ENCODE measurements at regions not wholly inside any gene's neighbourhood (a gene's known extent, or its start where the extent isn't known, plus 50 kb on each side); places are given as distances from the start of the nearest gene placed in this dataset.
A peak's percentile ranks its signal among the peaks of the same experiment; 100 is the strongest.

DNA sequence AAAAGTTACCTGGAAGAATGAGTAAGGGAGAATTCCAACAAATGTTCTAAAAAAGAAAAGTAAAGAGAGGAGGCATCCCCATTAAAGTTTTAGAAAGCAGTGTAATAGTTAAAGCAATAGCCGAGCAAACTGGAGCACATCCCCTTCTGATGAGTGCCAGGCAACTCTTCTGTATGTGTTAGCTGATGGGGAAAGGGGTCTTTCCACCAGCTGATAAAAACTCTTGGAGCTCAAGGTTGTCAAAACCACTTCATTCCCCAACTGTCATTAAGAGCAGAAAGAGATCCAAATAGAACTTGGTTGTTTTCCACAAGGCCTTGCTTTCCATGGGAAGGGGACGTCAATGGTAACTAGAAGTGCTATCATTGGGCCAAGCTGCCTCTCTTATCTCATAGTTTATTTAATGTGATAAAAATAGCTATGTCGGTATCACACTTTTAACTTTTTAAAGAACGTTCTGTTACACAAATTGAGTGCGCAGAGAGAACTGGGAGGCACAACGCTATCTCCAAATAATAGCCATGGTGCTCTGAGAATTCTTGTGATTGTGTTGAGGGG, 116.9 kb downstream of the POLR2M start:
- no peak for DNase-seq (ENCODE audit: low spot score)

DNA sequence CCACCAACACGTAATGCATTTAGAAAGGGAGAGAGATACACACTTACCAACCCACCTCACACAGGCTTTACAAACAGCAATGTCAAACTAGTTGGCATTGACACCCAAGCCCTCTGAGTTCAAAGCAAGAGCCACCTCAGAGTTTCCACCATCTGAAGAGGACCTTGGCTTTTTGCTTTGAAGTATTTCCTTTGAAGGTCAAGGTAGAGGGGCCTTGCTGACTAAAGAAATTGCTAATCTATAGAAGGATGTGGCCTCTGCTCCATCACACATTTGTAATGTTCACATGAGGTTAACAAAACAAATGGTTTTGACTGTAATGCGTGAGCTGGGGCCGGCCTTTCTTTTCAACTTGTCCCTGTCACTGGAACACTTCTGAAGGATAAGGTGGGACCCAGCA, 117.7 kb downstream of the POLR2M start:
- no peak for DNase-seq (ENCODE audit: low spot score)

DNA sequence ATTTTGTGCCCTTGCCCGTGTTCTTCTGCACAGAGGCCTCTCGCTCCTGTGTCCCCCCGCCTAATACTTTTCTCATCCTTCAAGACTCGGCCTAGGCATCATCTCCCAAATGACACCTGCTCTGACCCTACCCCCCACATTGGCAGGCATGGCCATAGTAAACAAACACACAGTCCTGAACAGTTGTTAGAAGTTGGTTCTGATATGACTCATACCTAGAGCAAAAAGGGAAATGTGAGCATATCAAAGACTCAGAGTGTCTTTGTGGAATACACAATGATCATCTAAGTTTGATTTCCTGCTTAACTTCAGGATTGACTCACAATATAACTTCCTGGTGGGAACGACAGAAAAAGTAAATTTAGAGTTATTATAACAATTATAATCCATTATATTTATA, 120.5 kb downstream of the POLR2M start:
- no peak for DNase-seq (ENCODE audit: low spot score)

DNA sequence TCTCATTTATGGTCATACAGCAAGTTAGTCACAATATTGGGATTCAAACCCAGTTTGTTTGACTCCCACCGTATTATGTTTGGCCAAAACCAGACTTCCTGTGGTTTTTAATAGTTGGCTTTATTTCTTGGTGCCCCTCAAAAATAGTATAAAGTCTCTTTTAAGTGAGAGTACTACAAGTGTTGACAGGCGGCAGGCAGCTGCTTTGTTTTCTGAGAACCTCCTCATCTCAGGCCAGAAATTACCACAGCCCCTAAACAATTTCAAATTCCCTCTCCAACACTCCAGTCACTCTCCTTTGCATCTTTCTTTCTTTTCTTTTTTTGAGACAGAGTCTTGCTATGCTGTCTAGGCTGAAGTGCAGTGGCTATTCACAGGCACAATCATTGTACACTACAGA, 121.5 kb downstream of the POLR2M start:
- no peak for DNase-seq (ENCODE audit: low spot score)

DNA sequence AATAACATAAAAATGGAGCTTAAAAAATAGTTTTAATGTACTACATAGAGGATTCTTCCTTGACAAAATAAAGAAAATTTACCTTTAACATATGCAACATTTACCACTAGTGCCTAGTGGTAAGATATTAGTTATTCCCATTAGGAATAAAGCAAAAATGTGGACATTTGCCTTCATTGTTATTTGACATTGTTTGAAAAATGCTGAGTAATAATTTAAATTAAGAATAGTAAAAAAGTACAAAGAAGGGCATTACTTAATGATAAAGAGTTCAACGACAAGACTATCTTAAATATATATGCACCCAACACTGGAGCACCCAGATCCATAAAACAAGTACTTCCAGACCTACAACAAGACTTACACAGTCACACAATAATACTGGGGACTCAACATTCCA, 125.7 kb downstream of the POLR2M start:
- DNase-seq (ENCODE audit: low spot score): no peak

DNA sequence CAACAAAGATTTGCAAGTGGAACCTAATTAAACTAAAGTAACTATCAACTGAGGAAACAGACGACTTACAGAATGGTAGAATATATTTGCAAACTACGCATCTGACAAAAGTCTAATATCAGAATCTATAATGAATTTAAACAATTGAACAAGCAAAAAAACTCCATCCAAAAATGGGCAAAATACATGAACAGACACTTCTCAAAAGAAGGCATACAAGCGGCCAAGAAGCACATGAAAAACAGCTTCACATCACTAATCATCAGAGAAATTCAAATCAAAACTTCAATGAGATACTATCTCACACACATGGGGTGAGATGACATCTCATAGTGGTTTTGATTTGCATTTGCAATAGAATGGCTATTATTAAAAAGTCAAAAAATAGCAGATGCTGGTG, 128.6 kb downstream of the POLR2M start:
- DNase-seq (ENCODE audit: low spot score): no peak

DNA sequence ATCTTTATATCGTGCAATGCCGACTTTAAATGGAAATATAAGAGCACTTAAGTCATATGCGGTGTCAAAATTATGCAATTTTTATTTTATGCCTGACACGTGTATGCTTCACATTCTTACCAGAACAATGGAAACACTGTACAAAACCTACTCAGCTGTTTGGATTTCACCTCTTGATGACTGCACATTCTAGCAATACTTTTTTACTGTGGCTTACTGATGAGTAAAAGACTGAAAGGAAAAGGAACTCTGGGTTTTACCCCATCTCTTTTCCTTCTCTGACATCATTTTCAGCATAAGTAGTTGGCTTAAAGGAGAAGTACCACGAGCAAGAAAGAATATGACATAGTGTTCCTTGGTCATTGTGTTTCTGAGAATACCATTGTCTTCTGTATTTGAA, 142.8 kb downstream of the POLR2M start:
- DNase-seq (ENCODE audit: low spot score): no peak

DNA sequence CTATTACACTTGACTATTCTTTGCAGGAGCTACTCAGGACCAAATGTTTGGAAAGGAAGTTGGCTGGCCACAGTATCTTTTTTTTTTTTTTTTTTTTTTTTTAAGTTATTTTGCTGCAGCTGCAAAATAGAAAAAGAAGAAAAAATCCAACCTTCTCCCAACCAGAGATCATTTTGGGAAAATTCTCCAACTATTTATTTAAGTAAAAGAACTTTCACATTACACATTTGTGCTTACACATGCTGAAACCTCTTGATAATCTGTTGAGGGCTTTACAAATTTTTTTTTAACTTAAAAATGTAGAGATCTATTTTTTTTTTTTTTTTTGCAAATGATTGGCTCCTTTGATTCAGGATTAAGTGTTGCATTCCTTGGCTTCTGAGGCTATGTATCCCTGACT, 148.0 kb downstream of the POLR2M start:
- DNase-seq (ENCODE audit: low spot score): no peak

DNA sequence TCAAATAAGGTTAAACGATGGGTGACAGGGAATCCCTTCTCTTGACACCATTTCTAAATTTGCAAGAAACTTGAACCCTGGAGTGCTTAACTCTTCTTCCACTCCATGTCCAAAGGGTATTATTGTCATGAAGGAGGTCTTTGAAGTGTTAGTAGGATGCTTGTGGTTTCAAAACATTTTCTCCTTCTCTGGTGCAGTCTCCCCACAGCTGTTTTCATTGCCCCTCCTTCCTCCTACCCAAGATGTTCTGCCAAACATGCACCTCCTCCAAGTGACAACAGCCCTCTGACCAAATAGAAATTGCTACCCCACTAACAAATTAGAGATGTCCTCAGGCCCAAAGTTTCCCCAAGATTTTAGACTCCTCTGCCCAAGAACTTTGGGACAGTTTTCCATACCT, 151.4 kb downstream of the POLR2M start:
- no peak for DNase-seq (ENCODE audit: low spot score)

DNA sequence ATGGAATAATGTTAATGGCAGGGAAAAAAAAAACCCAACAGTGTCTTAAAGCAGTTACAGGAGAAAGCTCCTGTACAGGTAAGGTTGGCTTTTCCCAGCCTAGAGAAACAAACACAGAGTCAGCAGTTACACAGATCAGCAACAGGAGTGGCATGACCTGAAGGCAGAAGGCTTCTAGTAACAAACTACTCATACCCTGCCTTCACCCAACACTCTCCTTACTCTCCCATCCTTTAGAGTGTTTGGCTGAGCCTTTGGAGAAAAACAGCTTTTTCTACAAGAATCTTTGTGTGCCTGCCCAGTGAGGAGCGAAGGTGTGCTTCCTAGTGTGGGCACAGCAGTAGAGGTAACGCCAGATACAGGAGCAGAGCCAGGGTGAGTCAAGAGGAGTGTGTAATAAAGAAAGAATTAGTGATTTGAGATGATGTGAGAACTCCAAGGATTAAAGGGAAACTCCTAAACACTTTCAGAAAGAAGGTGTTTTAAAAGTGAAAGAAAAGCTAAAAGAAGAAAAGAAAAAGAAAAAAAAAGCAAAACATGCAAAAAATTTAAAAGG, 152.7 kb downstream of the POLR2M start:
- no peak for DNase-seq (ENCODE audit: low spot score)

DNA sequence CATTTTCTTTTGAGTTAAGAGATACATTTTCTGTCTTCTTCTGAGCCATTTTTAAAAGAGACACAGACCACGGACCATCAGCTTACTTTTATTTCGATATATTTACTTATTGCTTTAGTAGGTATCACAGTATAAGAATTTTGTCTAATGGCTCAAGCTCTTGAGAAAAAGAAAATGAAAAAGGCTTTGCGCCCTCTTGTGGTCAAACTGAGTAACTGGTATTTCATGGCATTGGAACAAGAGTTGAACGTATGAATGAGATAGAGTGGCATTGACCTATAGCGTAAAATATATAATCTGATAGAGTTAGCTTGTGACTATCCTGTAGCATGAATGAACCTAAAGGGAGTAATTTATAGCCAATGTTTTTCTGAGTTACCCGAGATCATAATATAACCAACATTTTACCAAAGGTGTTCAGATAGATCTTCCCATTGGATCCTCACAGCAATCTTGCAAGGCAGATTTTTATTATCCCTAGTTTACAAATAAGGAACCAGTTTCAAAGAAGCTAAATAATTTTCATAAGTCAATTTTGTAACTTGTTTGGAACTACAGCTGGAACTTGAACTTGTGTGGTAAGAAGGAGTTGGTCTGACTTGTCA, 154.6 kb downstream of the POLR2M start:
- peak; percentile 39 for DNase-seq (ENCODE audit: low spot score)

DNA sequence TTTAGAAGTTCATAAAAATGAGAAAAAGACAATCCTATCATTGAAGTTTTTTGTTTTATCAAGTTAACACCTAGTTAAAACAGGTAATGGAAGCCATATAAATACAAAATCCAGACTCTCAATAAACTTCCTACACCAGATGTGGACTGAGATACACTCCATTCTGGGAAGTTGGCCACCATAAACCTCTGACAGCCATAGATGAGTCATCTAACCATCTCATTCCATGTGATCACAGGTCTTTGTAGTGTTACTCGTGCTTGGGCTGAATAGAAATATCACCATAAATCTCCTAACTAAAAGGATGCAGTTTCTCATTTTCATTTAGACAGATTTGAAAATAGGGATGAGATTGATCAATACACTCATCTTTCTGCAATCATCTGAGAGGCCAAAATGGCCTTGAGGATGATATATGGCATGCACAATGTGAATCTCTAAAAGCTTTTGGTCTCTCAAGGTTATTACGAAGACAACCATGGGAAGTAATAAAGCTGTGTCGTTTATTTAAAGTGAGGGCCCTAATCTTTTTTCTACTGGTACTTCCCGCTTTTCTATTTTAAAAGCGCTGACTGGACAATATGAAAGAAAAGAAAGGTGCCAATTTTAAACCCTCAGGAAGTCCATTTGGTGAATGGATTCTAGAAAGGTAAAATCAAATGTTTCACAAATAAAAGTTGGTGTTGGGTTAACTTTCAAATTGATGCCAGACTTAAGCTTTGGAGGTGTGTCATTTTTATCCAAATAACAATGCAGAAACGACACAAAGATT, 155.5 kb downstream of the POLR2M start:
- no peak for DNase-seq (ENCODE audit: low spot score)

DNA sequence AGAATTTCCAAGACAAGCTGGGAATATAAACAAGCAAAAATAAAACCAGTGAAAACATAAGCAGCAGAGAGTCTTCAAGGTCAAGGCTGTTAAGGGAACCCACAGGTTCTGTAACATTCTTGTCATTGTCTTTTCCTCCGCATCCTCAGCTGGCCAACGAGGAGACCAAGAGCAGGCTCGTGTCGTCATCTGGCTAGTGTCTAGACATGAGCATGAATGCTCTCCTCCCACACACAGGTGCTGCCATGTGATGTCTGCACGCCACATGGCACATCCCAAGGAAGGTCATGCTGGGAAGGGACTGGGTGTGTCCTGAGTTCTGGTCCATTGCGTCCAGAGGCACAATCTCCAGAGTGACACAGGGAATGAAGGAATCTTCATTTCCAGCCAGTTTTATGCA, 156.2 kb downstream of the POLR2M start:
- DNase-seq (ENCODE audit: low spot score): no peak

DNA sequence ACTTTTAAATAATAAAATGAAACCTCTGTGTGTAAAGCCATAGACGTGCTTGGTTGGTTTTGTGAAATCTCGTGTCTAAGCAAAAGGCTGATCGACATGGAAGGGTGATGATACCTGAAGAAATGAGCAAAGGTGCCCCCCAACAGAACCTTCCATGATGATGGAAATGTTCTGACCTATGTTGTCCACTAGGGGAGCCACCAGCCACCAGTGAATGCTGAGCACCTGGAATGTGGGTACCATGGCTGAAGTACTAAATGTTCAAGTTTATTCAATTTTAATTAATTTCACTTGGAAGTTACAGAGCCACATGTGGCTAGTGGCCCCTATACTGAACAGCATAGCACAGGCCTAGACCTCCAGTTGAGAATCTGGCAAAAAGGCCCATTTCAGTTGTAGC, 158.8 kb downstream of the POLR2M start:
- no peak for DNase-seq (ENCODE audit: low spot score)

DNA sequence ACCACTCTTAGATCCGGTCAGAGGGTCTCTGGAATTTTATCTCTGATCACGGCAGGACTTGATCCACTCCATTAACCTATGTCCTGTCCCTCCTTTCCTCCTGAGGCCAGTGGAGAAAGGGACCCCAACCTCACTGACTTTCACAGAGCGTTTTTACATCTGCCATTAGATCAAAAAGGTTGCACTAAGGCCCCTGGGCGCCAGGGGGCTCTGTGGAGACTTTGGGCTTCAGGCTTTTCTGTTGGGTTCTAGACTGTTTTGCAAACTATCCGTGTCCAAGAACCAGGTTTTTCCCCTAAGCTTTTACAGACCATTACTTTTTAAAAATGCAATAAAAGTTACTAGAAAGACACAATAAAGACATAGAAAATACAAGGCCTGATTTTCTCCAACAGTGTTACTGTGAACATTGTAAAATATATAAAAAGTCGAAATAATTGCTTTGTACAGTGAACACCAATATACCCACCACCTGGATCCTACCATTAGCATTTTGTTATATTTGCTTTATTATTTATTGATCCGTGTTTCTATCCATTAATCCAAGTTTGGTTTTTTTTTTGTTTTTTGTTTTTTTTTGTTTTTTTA, 159.7 kb downstream of the POLR2M start:
- DNase-seq (ENCODE audit: low spot score): peak; percentile 58

DNA sequence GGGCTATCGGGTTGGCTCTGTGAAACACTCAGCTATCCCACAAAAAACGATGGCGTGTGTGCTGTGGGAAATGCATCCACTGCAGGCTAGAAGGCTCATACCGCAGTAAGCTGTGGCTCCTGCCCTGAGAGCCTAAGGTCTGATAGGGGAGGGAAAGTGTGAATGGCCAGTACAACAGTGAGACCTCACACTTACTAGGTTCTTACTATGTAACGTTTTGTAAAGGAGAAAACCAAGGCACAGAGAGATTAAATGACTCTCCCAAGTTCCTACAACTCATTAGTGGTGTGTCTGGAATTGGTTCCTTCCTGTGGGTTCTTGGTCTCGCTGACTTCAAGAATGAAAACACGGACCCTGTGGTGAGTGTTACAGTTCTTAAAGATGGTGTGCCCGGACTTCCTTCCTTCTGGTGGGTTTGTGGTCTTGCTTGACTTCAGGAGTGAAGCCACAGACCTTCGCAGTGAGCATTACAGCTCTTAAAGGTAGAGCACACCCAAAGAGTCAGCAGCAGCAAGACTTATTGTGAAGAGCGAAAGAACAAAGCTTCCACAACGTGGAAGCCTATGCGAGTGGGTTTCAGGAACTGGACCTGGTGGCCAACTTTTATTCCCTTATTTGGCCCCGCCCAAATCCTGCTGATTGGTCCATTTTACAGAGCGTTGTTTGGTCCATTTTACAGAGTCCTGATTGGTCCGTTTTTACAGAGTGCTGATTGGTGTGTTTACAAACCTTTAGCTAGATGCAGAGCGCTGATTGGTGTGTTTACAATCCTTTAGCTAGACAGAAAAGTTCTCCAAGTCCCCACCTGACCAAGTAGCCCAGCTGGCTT, 161.7 kb downstream of the POLR2M start:
- no peak for DNase-seq (ENCODE audit: low spot score)

DNA sequence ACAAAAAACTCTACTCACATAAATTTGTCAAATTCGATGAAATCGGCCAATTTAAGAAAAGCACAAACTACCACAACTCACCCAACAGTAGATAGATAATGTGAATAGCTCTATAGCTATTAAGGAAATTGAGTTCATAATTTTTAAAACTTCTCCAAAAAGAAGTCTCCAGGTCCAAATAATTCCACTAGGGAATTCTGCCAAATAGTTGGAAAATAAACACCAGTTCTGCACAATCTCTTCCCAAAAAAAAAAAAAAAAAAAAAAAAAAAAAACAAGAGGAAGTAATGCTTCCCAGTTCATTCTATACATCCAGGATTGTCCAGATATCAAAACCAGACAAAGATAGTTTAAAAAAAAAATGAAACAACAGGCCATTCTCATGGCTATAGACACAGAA, 164.2 kb downstream of the POLR2M start:
- DNase-seq (ENCODE audit: low spot score): no peak

DNA sequence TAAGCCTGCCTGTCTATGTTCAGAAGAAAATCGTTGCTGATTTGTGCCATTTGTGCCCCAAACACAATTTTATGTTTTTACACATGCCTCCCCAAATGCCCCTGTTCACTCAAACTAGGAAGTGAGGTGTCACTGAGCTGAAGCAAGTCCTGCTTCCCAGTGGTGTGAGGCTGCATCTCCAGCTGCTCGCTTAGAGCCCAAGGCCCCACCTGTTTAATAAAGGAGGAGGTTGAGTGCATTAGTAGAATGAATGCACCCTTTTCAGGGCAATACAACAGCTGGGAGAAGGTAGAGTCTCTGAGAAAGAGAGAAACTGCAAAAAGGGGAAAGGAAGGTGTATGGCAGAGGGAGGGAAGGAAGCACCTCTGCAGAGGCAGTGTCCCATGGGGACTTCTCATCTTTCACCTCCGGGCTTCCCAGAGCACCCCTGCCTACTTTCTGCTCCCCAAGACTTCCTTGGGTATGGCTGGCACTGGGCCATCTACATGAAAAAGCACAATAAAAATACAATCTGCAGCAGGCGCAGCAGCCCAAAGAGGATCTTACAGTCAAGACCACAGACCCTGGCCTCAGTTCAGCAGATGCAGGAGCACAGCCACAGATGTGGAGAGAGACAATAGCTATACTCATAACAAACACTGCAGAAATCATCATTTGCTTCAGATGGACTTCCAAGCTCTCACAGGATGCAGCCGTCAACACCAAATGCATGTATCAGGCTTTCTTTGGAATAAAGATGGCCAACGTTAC, 165.9 kb downstream of the POLR2M start:
- no peak for DNase-seq (ENCODE audit: low spot score)

DNA sequence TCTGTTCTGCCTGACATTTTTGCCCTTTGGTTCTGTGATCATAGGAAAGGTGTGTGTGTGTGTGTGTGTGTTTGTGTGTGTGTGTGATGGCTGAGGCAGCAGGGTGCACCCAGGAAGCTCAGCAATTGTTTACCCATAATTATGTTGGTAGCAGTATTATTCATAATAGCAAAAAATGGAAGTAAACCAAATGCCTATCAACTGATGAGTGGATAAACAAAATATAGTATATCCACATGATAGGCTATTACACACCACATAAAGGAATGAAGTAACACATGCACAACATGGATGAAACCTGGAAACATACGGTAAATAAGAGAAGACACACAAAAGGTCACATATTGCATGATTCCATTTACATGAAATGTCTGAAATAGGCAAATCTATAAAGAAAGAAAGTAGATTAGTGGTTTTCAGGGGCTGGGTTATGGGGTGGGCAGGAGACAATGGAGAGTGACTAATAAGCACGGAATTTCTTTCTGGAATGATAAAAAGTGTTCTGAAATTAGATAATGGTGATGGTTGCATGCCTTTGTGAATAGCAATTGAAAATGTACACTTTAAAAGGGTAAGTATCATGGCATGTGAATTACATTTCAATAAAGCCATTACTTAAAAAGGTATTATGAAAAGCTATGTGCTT, 167.2 kb downstream of the POLR2M start:
- no peak for DNase-seq (ENCODE audit: low spot score)

DNA sequence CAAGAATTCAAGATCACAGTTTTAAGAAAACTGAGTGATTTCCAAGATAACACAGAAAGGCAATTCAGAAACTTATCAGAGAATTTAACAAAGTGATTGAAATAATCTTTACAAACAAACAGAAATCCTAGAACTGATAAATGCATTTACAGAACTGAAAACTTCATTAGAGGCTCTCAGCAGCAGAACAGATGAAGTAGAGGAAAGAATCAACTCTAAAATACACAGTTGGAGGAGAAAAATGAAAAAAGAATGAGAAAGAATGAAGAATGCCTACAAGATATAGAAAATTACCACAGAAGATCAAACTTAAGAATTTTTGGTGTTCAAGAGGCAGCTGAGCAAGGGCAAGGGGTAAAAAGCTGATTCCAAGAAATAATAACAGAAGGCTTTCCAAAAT, 168.8 kb downstream of the POLR2M start:
- DNase-seq (ENCODE audit: low spot score): no peak

DNA sequence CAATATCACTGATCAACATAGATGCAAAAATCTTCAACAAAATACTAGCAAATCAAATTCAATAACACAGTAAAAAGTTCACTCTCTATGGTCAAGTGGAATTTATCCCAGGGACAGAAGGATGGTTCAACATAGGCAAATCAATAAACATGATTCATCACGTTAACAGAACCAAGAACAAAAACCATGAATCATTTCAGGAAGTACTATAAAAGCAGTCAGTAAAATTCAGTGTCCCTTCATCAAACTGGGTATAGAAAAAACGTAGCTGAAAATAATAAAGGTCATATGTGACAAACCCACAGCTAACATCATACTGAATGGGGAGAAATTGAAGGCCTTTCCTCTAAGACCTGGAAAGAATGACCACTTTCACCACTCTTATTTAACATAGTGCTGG, 172.1 kb downstream of the POLR2M start:
- no peak for DNase-seq (ENCODE audit: low spot score)

Data from mucosa of gallbladder (tissue), 1 donor.